IPS DF 19.7 (cell line): ENCODE measurements at regions not wholly inside any gene's neighbourhood (a gene's known extent, or its start where the extent isn't known, plus 50 kb on each side); places are given as distances from the start of the nearest gene placed in this dataset.

Experiments
- DNase-seq: peaks from one replicate; pipeline ENCODE4 v3.0.0-alpha.2; 2013; ENCODE audit warnings: low read depth, low spot score

GRCh38 chr2:104690255-104690984, 163.5 kb upstream of the POU3F3 start:
- no peak for DNase-seq

- no peak for DNase-seq
Observed at GRCh38 chr2:104698276-104698675, 155.6 kb upstream of the POU3F3 start.

DNA sequence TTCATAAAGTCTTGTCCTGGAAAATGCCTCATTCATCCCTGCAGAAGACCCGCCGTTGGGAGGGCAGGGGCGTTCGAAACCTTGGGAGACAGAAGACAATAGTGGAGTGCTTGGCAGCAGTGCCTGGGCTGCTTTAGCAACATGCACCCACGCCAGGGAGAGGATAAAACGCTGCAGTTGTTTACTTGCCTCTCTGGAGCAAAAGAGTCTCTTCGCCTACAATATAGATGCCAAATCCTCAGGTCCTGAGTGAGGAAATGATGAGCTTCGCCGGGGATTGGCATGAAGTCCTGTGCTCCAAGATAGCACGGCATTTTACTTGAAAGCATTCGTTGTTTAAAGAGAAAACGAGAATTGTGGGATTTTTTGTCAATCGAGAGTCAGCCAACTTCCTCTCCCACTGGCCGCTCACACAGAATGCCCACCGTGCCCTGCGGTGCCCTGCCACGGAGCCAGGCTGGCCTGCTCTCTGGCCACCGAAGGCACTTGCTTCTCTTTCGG, 152.5 kb upstream of the POU3F3 start:
- DNase-seq: no peak

GRCh38 chr2:104702031-104702850, 151.7 kb upstream of the POU3F3 start:
- DNase-seq: no peak

DNA sequence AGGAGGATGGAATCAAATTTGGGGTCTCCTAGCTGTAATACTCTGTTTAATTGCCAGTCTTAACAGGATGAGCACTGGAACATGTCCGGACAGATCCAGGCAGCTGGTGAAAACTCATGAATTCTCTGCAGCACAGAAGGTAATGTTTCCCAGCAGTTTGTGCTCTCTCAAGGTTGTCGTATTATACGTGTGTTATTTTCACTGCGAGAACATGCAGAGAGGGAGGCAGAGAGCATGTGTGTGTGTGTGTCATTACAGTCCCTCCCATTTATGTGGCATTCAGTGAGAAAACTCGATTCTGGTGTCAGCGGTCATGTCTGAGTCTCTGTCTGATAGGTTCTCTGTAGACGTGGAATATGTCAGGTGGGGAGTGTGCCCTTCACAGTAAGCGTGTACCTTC, 150.2 kb upstream of the POU3F3 start:
- no peak for DNase-seq

GRCh38 chr2:104704496-104705245, 149.2 kb upstream of the POU3F3 start:
- no peak for DNase-seq

DNA sequence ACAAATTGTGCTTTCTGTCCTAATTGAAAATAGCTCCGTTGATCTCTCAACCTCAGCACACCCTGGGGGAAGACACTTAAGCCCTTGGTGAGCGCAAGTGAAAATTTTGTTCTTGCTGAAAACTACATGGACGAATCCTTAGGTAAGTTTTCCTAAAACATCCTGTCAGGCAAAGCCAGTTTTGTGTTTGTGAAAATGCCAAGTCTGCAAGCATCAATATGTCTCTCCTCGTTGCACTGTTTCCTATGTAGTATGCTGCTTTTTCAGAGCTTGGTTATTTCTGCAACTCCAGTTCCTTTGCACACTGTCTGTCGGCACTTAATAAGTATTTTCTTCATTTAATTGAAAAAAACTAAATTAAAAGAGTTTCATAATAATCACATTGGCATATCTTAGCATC, 146.9 kb upstream of the POU3F3 start:
- DNase-seq: no peak

- DNase-seq: no peak
Observed at GRCh38 chr2:104708967-104709366, 144.9 kb upstream of the POU3F3 start.

DNA sequence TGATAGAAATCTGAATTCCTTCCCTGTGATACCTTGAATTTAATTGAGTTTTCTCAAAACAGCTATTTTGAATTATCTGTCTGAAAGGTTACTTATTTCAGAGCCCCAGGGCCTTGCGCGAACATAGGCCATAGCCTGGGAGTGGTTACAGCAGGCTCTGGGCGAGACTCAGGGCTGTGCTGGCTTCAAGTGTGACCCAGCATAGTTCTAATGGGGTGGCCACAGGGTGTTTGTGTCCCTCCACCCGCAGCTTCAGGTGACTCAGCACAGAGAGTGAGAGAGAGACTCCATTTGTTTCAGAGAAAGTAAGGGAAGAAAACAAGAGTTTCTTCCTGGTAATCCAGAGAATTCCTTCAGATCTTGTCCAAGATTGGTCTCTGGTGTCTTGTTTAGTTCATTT, 137.9 kb upstream of the POU3F3 start:
- no peak for DNase-seq

GRCh38 chr2:104733226-104733943, 120.5 kb upstream of the POU3F3 start:
- peak; percentile 28 for DNase-seq

- DNase-seq: no peak
Observed at GRCh38 chr2:104734937-104735586, 118.9 kb upstream of the POU3F3 start.

- DNase-seq: no peak
Observed at GRCh38 chr2:104736026-104736425, 117.9 kb upstream of the POU3F3 start.

GRCh38 chr2:104741860-104742259, 112.1 kb upstream of the POU3F3 start:
- no peak for DNase-seq

- DNase-seq: no peak
Observed at GRCh38 chr2:104744537-104744936, 109.4 kb upstream of the POU3F3 start.

DNA sequence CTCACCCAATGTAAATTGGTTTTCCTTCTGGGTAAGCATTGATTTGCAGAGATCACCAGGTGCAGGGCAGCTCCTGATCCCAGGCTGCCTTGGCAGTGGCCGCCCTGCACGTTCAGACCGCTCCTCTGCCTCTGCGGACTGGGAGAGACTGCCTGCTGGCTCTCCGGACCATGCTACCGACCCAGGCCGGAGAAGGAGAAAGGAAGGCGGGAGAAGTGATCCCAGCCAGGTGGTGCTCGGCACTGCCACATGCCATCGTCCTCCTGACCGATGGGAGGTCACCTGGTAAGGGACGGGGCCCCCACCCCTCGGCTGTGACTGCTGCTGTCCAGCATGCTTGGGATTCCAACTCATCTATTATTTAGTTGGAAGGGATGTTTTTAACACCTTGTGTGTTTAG, 108.1 kb upstream of the POU3F3 start:
- no peak for DNase-seq

- DNase-seq: no peak
Observed at GRCh38 chr2:104746299-104746698, 107.6 kb upstream of the POU3F3 start.

DNA sequence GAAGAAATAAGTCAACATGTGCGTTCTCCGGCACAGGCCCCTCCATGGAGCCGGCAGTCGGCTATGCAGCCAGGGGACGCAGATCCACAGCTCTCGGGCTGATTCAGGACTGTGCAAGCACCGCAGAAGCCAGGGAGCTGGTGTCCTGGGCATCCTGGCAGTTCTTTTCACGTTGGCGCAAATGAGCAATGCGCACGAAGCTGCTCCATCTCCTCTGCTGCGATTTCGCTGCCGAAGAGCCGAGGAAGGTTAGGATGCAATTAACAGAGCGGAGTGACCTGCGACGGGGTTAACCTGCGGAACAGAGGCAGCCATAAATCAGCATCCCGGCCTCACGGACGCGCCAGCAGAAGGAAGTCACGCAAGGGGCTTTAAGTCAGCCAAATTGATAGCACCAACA, 107.1 kb upstream of the POU3F3 start:
- no peak for DNase-seq

DNA sequence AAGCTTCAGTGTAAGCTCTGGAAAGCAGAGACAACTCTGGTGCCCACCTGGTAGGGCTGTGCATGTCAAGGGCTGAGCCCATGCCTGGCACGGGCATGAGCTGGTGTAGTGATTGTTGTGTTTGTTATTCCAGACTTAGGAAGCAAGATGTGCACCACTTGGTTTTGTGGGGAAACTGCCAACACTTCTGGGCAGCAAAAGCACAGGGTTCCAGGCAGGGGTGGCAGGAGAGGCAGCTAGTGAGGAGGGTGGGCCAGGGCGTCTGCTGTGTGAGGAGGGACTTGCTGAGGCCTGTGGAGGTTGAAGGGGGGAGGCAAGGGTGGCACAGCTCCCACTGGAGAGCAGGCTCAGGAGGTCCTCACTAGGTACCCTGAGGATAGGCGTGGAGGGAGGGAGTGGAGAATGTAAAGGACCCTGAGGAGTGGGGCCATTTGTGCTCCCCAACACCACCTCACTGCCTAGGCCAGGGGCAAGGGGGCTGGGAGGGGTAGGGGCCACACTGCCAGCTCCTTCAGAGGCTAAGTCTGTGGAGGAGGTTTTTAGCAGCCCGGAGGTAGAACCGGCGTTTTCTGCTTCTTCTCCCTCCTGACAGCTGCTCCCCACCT, 104.0 kb upstream of the POU3F3 start:
- no peak for DNase-seq

- DNase-seq: no peak
Observed at GRCh38 chr2:104752504-104752903, 101.4 kb upstream of the POU3F3 start.

GRCh38 chr2:104755026-104755878, 98.7 kb upstream of the POU3F3 start:
- DNase-seq: no peak
